Erythroblast (primary cell): ENCODE measurements at regions not wholly inside any gene's neighbourhood (a gene's known extent, or its start where the extent isn't known, plus 50 kb on each side); places are given as distances from the start of the nearest gene placed in this dataset.

Source experiments
- GATA1 ChIP-seq: IDR thresholded peaks from 2 replicates; pipeline ENCODE4 v1.6.1; 2011; ENCODE audit warnings: low read depth, mild to moderate bottlenecking, control low read depth, low read length, moderate library complexity
- POLR2A ChIP-seq: IDR thresholded peaks from 2 replicates; pipeline ENCODE4 v1.6.1; 2011; ENCODE audit warnings: mild to moderate bottlenecking, low read length

DNA sequence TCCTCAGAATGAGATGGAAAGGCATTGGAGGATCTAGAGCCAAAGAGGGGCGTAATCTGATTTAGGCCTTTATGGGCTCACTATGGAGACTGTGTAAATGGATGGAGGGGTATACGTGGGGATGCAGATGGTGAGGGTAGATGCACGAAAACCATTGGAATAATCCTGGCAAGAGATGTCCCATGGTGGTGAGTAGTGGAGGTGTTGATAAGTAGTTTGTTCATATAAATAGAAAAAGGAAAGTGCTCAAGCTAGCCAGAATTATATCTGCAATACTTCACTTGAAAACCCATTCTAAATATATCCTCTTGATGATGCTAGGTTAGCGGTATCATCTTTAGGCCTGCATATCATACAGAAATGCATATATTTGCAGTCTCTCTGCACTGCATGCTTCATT lies 459.7 kb downstream of the CDH2 start:
- no peak for TF ChIP-seq POLR2A
- no peak for TF ChIP-seq GATA1
